H9 (cell line): ENCODE measurements at regions not wholly inside any gene's neighbourhood (a gene's known extent, or its start where the extent isn't known, plus 50 kb on each side); places are given as distances from the start of the nearest gene placed in this dataset.

Experiments used
- DNase-seq: peaks from one replicate; pipeline ENCODE4 v3.0.0-alpha.2; 2017
- H2AFZ ChIP-seq: one replicate; pipeline ENCODE4 v1.6.1; 2013; ENCODE audit warnings: mild to moderate bottlenecking, low read length, control low read depth, moderate library complexity
- H2AK5ac ChIP-seq: 2 replicates; pipeline ENCODE4 v1.6.1; 2013; ENCODE audit warnings: low read length, control low read depth, mixed read lengths; ENCODE audit not compliant: insufficient read length
- H2BK120ac ChIP-seq: one replicate; pipeline ENCODE4 v1.6.1; 2013; ENCODE audit warnings: low read depth, mild to moderate bottlenecking, low read length, control low read depth, inconsistent platforms; ENCODE audit not compliant: poor library complexity, severe bottlenecking
- H2BK12ac ChIP-seq: 2 replicates; pipeline ENCODE4 v1.6.1; 2013; ENCODE audit warnings: low read length, control low read depth, mixed read lengths, low read depth; ENCODE audit not compliant: insufficient read length
- H2BK15ac ChIP-seq: 2 replicates; pipeline ENCODE4 v1.6.1; 2013; ENCODE audit warnings: low read depth, low read length, control low read depth
- H2BK20ac ChIP-seq: one replicate; pipeline ENCODE4 v1.6.1; 2013; ENCODE audit warnings: low read depth, mild to moderate bottlenecking, low read length, control low read depth, inconsistent platforms; ENCODE audit not compliant: poor library complexity, severe bottlenecking
- H2BK5ac ChIP-seq: 2 replicates; pipeline ENCODE4 v1.6.1; 2013; ENCODE audit warnings: low read length, control low read depth, mixed read lengths; ENCODE audit not compliant: insufficient read length
- H3K14ac ChIP-seq: 2 replicates; pipeline ENCODE4 v1.6.1; 2013; ENCODE audit warnings: low read length, control low read depth; ENCODE audit not compliant: insufficient read depth
- H3K18ac ChIP-seq: 2 replicates; pipeline ENCODE4 v1.6.1; 2013; ENCODE audit warnings: low read depth, mild to moderate bottlenecking, mixed read lengths, low read length, control low read depth; ENCODE audit not compliant: insufficient read length
- H3K23ac ChIP-seq: 2 replicates; pipeline ENCODE4 v1.6.1; 2013; ENCODE audit warnings: low read length, control low read depth, mixed read lengths, low read depth; ENCODE audit not compliant: insufficient read length
- H3K23me2 ChIP-seq: 2 replicates; pipeline ENCODE4 v1.6.1; 2013; ENCODE audit warnings: low read depth, mild to moderate bottlenecking, mixed read lengths, low read length, control low read depth; ENCODE audit not compliant: insufficient read length, poor library complexity, severe bottlenecking
- H3K27ac ChIP-seq: 2 replicates; pipeline ENCODE4 v1.5.1; 2013; ENCODE audit warnings: low read length, control low read depth, mixed read lengths, low read depth; ENCODE audit not compliant: insufficient read length
- H3K27me3 ChIP-seq: 2 replicates; pipeline ENCODE4 v1.6.1; 2013; ENCODE audit warnings: low read length, control low read depth, inconsistent platforms; ENCODE audit not compliant: insufficient read depth
- H3K4ac ChIP-seq: 2 replicates; pipeline ENCODE4 v1.6.1; 2013; ENCODE audit warnings: low read depth, mild to moderate bottlenecking, control low read depth, inconsistent platforms, low read length, moderate library complexity
- H3K4me1 ChIP-seq: 2 replicates; pipeline ENCODE4 v1.6.1; 2013; ENCODE audit warnings: low read length, control low read depth, inconsistent platforms; ENCODE audit not compliant: insufficient read depth
- H3K4me2 ChIP-seq: 2 replicates; pipeline ENCODE4 v1.6.1; 2013; ENCODE audit warnings: low read length, control low read depth, mixed read lengths; ENCODE audit not compliant: insufficient read length, insufficient read depth
- H3K56ac ChIP-seq: 2 replicates; pipeline ENCODE4 v1.6.1; 2013; ENCODE audit warnings: low read depth, mild to moderate bottlenecking, mixed read lengths, low read length, control low read depth; ENCODE audit not compliant: insufficient read length
- H3K79me1 ChIP-seq: 2 replicates; pipeline ENCODE4 v1.6.1; 2013; ENCODE audit warnings: low read depth, mild to moderate bottlenecking, moderate library complexity, low read length, control low read depth, inconsistent platforms; ENCODE audit not compliant: insufficient read depth, poor library complexity, severe bottlenecking
- H3K79me2 ChIP-seq: 2 replicates; pipeline ENCODE4 v1.6.1; 2013; ENCODE audit warnings: low read length, control low read depth, inconsistent platforms; ENCODE audit not compliant: insufficient read depth
- H3K9ac ChIP-seq: 2 replicates; pipeline ENCODE4 v1.6.1; 2013; ENCODE audit warnings: low read length, control low read depth, mixed read lengths; ENCODE audit not compliant: insufficient read length; ENCODE audit errors: extremely low read depth
- H3K9me3 ChIP-seq: one replicate; pipeline ENCODE4 v1.6.1; 2013; ENCODE audit warnings: low read depth, low read length, inconsistent platforms; ENCODE audit not compliant: control insufficient read depth
- H3T11ph ChIP-seq: one replicate; pipeline ENCODE4 v1.6.1; 2013; ENCODE audit warnings: mild to moderate bottlenecking, low read length, control low read depth, inconsistent platforms
- H4K20me1 ChIP-seq: one replicate; pipeline ENCODE4 v1.6.1; 2013; ENCODE audit not compliant: control insufficient read depth, insufficient read length, insufficient read depth
- H4K5ac ChIP-seq: 2 replicates; pipeline ENCODE4 v1.6.1; 2013; ENCODE audit warnings: low read depth, mild to moderate bottlenecking, mixed read lengths, low read length, control low read depth; ENCODE audit not compliant: insufficient read length
- H4K8ac ChIP-seq: replicated peaks from 2 replicates; pipeline ENCODE4 v1.6.1; 2013; ENCODE audit warnings: low read length, control low read depth, mixed read lengths, low read depth; ENCODE audit not compliant: insufficient read length
- H4K91ac ChIP-seq: 2 replicates; pipeline ENCODE4 v1.6.1; 2013; ENCODE audit warnings: low read depth, mild to moderate bottlenecking, moderate library complexity, mixed read lengths, low read length, control low read depth; ENCODE audit not compliant: insufficient read length
- H3K27ac Mint-ChIP-seq, 3 experiments: 2 replicates in 2 of 3; 3 replicates in 1 of 3; pipeline ENCODE4 v1.8.0; 2020 to 2021; ENCODE audit warnings: mixed read lengths in 3 of 3, mild to moderate bottlenecking in 1 of 3, moderate library complexity in 1 of 3
- H3K27me3 Mint-ChIP-seq: 2 replicates; pipeline ENCODE4 v1.8.0; 2021; ENCODE audit warnings: low read depth, mild to moderate bottlenecking, moderate library complexity, mixed read lengths
- H3K36me3 Mint-ChIP-seq, 3 experiments: 2 replicates in 2 of 3; 3 replicates in 1 of 3; pipeline ENCODE4 v1.8.0; 2020 to 2021; ENCODE audit warnings: low read depth in 3 of 3, mixed read lengths in 3 of 3; ENCODE audit not compliant: insufficient read depth in 1 of 3
- H3K4me1 Mint-ChIP-seq, 2 experiments: 2 replicates each; pipeline ENCODE4 v1.8.0; 2020; ENCODE audit warnings: mixed read lengths in 2 of 2
- H3K4me3 Mint-ChIP-seq, 2 experiments: 2 replicates in 1 of 2; 3 replicates in 1 of 2; pipeline ENCODE4 v1.8.0; 2020 to 2021; ENCODE audit warnings: mild to moderate bottlenecking in 2 of 2, mixed read lengths in 2 of 2, moderate library complexity in 1 of 2
- H3K9me3 Mint-ChIP-seq, 2 experiments: 2 replicates in 1 of 2; 3 replicates in 1 of 2; pipeline ENCODE4 v1.8.0; 2020; ENCODE audit warnings: mild to moderate bottlenecking in 2 of 2, mixed read lengths in 2 of 2, moderate library complexity in 1 of 2
- CTCF ChIP-seq: fragments of 200-600 bp; sonication (generic); conservative IDR thresholded peaks from 3 replicates; pipeline ENCODE4 v1.8.0; 2021; ENCODE audit warnings: antibody characterized with exemption, mild to moderate bottlenecking
- WGBS: extraction: QIAGEN DNeasy Blood & Tissue Kit; methylation state at CpG from one replicate; pipeline ENCODE4 v1.1.7; 2013; ENCODE audit warnings: missing lambda C conversion rate, low lambda C conversion rate, mixed read lengths; ENCODE audit not compliant: insufficient read length; ENCODE audit errors: extremely low coverage; 5-methylcytosine and 5-hydroxymethylcytosine counted together

DNA sequence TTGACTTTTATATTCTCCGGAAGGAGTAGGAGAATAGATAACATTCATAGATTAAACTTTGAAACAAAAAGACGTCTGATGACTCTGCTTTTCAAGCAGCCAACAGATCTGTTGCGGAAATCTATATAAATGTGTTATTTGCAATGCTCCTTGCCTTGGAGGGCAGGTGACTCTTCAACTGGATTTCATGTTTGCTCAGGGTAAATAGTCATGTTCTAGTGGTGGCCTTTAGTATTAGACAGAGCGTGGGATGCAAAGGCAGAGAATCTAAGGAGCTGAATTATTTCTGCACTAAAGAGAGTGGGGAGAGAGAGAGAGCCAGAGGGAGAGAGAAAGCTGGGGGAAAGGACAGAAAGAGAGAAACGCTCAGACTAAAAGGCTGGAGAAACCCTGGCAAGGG, 454.3 kb downstream of the AJAP1 start:
- Histone ChIP-seq H2BK15ac (no peak overlapping the region), H4K20me1 (no peaks in the 10 kb centered on the region)
- WGBS = no CpG with 5 or more reads among the region's 5 CpGs

More for the DNA sequence above, 454.3 kb downstream of the AJAP1 start:
- no peak overlapping the region for H3K9ac ChIP-seq
- no peak for DNase-seq
- no peak overlapping the region for H3K4ac ChIP-seq
- no peak overlapping the region for H4K5ac ChIP-seq
- H3K27me3 ChIP-seq = no peaks in the 10 kb centered on the region
- peaks cover 1 to 7% (median 5%) of the 10 kb centered on the region in 3 experiments; a peak in 3 of 7 replicates for H3K36me3 Mint-ChIP-seq
- no peak overlapping the region for H2BK120ac ChIP-seq
- H3K4me3 Mint-ChIP-seq = no peak overlapping the region
- no peak overlapping the region for H3T11ph ChIP-seq
- H2BK20ac ChIP-seq = no peak overlapping the region
- peaks cover 2% of the 10 kb centered on the region for H3K23me2 ChIP-seq
- H3K9me3 Mint-ChIP-seq = no peaks in the 10 kb centered on the region
- no peak overlapping the region for H3K27ac ChIP-seq
- H3K23ac ChIP-seq = no peak overlapping the region
- no peaks in the 10 kb centered on the region for H3K9me3 ChIP-seq
- no peak overlapping the region for H2BK12ac ChIP-seq
- H3K27ac Mint-ChIP-seq = no peak overlapping the region
- H3K4me1 Mint-ChIP-seq = peaks cover 29 to 44% of the 10 kb centered on the region in 2 experiments
- no peak overlapping the region for H2AFZ ChIP-seq
- no peak overlapping the region for H3K18ac ChIP-seq
- H3K79me1 ChIP-seq = no peaks in the 10 kb centered on the region
- no peak for TF ChIP-seq CTCF
- peaks cover 5% of the 10 kb centered on the region for H3K4me1 ChIP-seq
- no peak overlapping the region for H2BK5ac ChIP-seq
- no peak overlapping the region for H4K8ac ChIP-seq
- H2AK5ac ChIP-seq = no peak overlapping the region
- no peak overlapping the region for H3K14ac ChIP-seq
- H3K56ac ChIP-seq = no peak overlapping the region
- peaks cover 9% of the 10 kb centered on the region; the same call in 1 of the 2 replicates for H3K27me3 Mint-ChIP-seq
- H3K4me2 ChIP-seq = no peak overlapping the region
- H3K79me2 ChIP-seq = no peaks in the 10 kb centered on the region
- no peak overlapping the region for H4K91ac ChIP-seq
